ENCODE measurements at regions not wholly inside any gene's neighbourhood (a gene's known extent, or its start where the extent isn't known, plus 50 kb on each side); places are given as distances from the start of the nearest gene placed in this dataset.
A peak's percentile ranks its signal among the peaks of the same experiment; 100 is the strongest.

GRCh38 chr12:91923864-91924263 lies 221.8 kb downstream of the BTG1 start:
- DNase-seq (peak in 2 of 5 donors; percentile 20 to 33), ATAC-seq (no peak)
- H3K9me3 ChIP-seq = no peaks in the 10 kb centered on the region
- 94 to 99% (median 96%) methylated on average over 13 to 31 of the region's 31 CpGs for WGBS, 4 donors
- no peaks in the 10 kb centered on the region for H3K4me1 ChIP-seq
- H3K27me3 ChIP-seq = no peaks in the 10 kb centered on the region
- H3K36me3 ChIP-seq = no peaks in the 10 kb centered on the region
- H3K4me3 ChIP-seq = no peak overlapping the region
- no peak for TF ChIP-seq POLR2A (IDR thresholded peaks at IDR 0.05)
- no peak for TF ChIP-seq CTCF (IDR thresholded peaks at IDR 0.05)
- intact Hi-C loops (cut with DNase I) = no loop called here
- no peak overlapping the region for H3K27ac ChIP-seq

- TF ChIP-seq POLR2A (IDR thresholded peaks at IDR 0.05) (no peak), CTCF (IDR thresholded peaks at IDR 0.05) (no peak)
- H3K9me3 ChIP-seq = no peaks in the 10 kb centered on the region
- H3K4me3 ChIP-seq = no peak overlapping the region
- H3K27me3 ChIP-seq = no peaks in the 10 kb centered on the region
- no peak for DNase-seq
- ATAC-seq = no peak
- H3K36me3 ChIP-seq = no peaks in the 10 kb centered on the region
- intact Hi-C loops (cut with DNase I) = no loop called here
- 87 to 93% (median 89%) methylated on average over 6 of the region's 6 CpGs for WGBS, 4 donors
- H3K27ac ChIP-seq = no peak overlapping the region
- H3K4me1 ChIP-seq = no peaks in the 10 kb centered on the region
These were observed 223.0 kb downstream of the BTG1 start for GRCh38 chr12:91922674-91923073.

GRCh38 chr12:91922139-91922538 lies 223.5 kb downstream of the BTG1 start:
- no peaks in the 10 kb centered on the region for H3K27me3 ChIP-seq
- H3K27ac ChIP-seq = no peak overlapping the region
- no peaks in the 10 kb centered on the region for H3K9me3 ChIP-seq
- H3K4me1 ChIP-seq = no peaks in the 10 kb centered on the region
- no peak overlapping the region for H3K4me3 ChIP-seq
- no peaks in the 10 kb centered on the region for H3K36me3 ChIP-seq
- TF ChIP-seq POLR2A (IDR thresholded peaks at IDR 0.05) = no peak
- no peak for TF ChIP-seq CTCF (IDR thresholded peaks at IDR 0.05)
- intact Hi-C loops (cut with DNase I) = no loop called here
- DNase-seq (no peak), ATAC-seq (no peak)
- WGBS, 4 donors = 48 to 73% (median 60%) methylated on average over 1 of the region's 1 CpG

- TF ChIP-seq CTCF (IDR thresholded peaks at IDR 0.05) (no peak), POLR2A (IDR thresholded peaks at IDR 0.05) (no peak)
- Histone ChIP-seq H3K36me3 (no peaks in the 10 kb centered on the region), H3K4me3 (no peak overlapping the region), H3K27ac (no peak overlapping the region), H3K4me1 (no peaks in the 10 kb centered on the region), H3K9me3 (no peaks in the 10 kb centered on the region), H3K27me3 (no peaks in the 10 kb centered on the region)
- DNase-seq (no peak), ATAC-seq (no peak)
- WGBS, 4 donors = 89 to 98% (median 93%) methylated on average over 2 of the region's 2 CpGs
- intact Hi-C loops (cut with DNase I) = no loop called here
These were observed 224.1 kb downstream of the BTG1 start for GRCh38 chr12:91921555-91921954.

Measured in heart left ventricle (tissue), 16 donors.